Peyer's patch (tissue), 4 donors: ENCODE measurements at regions not wholly inside any gene's neighbourhood (a gene's known extent, or its start where the extent isn't known, plus 50 kb on each side); places are given as distances from the start of the nearest gene placed in this dataset.

Experiments used
- CTCF ChIP-seq, 6 experiments: fragments of 450-650 bp in 4 of 6; fragments of 200-600 bp in 2 of 6; sonication (generic) in 1 of 6; IDR thresholded peaks; one replicate each; pipeline ENCODE4 v1.5.1; 2017 to 2019; ENCODE audit warnings: antibody characterized with exemption in 6 of 6, mild to moderate bottlenecking in 3 of 6, moderate library complexity in 1 of 6
- POLR2A ChIP-seq, 2 donors: fragments of 450-650 bp; IDR thresholded peaks; one replicate each; pipeline ENCODE4 v1.5.1; 2017; ENCODE audit warnings: antibody characterized with exemption in 2 of 2, mild to moderate bottlenecking in 2 of 2, moderate library complexity in 2 of 2

- TF ChIP-seq CTCF (IDR thresholded peaks at IDR 0.05): peak; percentile 17 to 67 (median 47)
- TF ChIP-seq POLR2A (IDR thresholded peaks at IDR 0.05): no peak
Measured at GRCh38 chr3:152183473-152183872, 85.3 kb upstream of the MBNL1 start.
